A549 (cell line): ENCODE measurements at regions not wholly inside any gene's neighbourhood (a gene's known extent, or its start where the extent isn't known, plus 50 kb on each side); places are given as distances from the start of the nearest gene placed in this dataset.

Experiments used
- EP300 ChIP-seq, 2 experiments: fragments of >200 bp; sonication (Bioruptor Twin); formaldehyde crosslinking; IDR thresholded peaks; 2 replicates in 1 of 2; 3 replicates in 1 of 2; pipeline ENCODE4 v1.6.1; 2016 to 2017
- KDM5A ChIP-seq: fragments of 200-600 bp; sonication (generic); IDR thresholded peaks from 2 replicates; pipeline ENCODE4 v1.6.1; 2016; ENCODE audit warnings: antibody characterized with exemption, mild to moderate bottlenecking
- SREBF2 ChIP-seq: fragments of 450-650 bp; IDR thresholded peaks from 2 replicates; pipeline ENCODE4 v1.6.1; 2014; ENCODE audit warnings: mild to moderate bottlenecking, moderate library complexity
- TF ChIP-seq, protein P1 (sequence below): fragments of >200 bp; sonication (Bioruptor Twin); formaldehyde crosslinking; IDR thresholded peaks from 3 replicates; pipeline ENCODE4 v1.5.1; 2016

DNA sequence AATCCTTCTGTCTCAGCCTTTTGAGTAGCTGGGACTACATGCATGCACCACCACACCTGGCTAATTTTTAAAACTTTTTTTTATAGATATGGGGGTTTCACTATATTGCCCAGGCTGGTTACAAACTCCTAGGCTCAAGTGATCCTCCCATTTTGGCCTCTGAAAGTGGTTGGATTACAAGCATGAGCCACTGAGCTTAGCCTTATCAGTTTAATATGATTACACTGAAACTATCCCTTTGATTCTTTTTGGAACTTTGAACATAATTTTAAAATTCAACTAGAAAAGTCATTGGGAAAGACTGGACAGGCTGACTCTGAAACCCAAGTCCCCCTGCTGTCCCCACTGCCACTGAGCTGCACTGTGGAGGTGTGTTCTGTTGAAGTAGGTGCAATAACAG lies 114.8 kb downstream of the ARL4C start:
- TF ChIP-seq, protein P1, sequence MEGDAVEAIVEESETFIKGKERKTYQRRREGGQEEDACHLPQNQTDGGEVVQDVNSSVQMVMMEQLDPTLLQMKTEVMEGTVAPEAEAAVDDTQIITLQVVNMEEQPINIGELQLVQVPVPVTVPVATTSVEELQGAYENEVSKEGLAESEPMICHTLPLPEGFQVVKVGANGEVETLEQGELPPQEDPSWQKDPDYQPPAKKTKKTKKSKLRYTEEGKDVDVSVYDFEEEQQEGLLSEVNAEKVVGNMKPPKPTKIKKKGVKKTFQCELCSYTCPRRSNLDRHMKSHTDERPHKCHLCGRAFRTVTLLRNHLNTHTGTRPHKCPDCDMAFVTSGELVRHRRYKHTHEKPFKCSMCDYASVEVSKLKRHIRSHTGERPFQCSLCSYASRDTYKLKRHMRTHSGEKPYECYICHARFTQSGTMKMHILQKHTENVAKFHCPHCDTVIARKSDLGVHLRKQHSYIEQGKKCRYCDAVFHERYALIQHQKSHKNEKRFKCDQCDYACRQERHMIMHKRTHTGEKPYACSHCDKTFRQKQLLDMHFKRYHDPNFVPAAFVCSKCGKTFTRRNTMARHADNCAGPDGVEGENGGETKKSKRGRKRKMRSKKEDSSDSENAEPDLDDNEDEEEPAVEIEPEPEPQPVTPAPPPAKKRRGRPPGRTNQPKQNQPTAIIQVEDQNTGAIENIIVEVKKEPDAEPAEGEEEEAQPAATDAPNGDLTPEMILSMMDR, result no peak
- TF ChIP-seq EP300 (IDR thresholded peaks at IDR 0.05) (no peak), SREBF2 (no peak), KDM5A (no peak)
